ENCODE measurements at regions not wholly inside any gene's neighbourhood (a gene's known extent, or its start where the extent isn't known, plus 50 kb on each side); places are given as distances from the start of the nearest gene placed in this dataset.

DNA sequence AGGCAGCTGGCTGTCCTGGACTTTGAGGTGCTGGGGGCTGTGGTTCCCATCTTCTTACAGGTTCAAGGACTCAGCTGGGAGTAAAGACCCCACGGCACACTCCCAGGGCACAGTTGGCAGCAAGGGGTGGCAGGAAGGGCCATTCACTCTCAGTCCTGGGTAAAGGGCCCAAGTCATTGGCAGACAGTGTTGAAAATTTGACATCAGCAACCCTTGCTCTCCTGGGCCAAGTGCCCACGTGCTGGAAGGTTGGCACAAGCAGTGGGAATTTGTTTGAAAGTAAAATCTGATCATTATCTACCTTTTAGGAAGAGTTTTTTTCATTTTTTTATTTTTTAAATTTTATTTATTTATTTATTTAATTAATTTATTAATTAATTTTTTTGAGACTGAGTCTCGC, 241.6 kb upstream of the MKI67 start:
- no peak for DNase-seq (ENCODE audit: low read depth in 4 of 4, low spot score in 3 of 4)

DNA sequence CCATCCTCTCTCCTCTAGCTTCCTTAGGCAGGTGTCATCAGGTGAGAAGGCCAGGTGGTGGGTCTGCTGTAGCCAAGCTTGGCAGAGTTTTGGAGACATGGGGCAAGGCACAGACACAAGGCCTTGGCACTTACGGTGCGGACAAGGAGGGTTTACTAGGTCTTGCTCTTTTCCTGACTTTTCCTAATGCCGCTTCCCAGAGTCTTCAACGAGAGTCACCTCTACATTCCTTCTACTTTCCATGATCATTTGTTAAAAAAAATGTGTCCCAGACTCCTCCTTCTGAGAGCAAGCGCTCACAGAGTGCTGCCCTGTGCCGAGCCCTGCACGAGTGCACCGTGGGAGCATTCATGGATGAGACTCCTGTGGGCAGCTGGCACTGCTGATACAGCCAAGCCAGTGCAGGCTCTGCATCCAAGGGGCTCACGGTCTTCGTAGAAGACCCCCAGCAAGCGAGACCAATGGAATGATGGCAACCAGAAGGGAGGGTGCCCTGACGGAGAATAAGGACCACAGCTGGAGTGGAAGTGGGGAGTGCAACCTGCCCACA, 243.0 kb upstream of the MKI67 start:
- no peak for DNase-seq (ENCODE audit: low read depth in 4 of 4, low spot score in 3 of 4)

DNA sequence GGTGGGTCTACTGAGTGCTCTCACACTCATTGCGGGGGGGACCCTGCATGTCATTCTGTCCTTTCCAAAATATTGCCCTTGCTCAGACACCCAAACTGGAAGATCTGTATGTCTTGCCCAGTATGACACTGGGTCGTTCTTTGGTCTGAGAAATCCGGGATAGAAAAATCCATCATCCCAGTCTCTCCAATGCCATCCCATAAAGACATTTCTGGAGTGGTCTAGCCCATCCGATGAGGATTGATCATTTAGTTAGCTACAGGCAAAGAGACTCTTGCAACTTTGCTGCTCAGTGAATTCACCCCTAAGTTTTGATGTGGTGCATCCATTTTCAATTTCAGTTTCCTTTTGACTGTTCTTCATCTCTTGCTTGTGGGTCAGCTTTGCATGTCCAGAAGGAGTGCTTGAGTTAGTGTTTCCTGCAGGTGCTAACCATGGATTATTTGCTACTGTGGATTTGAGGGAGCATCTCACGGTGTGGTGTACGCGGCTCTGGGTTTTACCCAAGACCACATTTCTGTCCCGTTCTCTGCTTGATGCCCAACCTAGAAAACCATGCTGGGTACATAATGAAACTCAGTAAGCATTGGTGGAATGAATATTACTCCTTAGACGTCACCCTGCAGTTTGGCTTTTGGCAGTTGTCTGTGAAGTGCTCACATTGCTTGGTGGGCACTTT, 247.0 kb upstream of the MKI67 start:
- DNase-seq (ENCODE audit: low read depth in 4 of 4, low spot score in 3 of 4), result no peak

DNA sequence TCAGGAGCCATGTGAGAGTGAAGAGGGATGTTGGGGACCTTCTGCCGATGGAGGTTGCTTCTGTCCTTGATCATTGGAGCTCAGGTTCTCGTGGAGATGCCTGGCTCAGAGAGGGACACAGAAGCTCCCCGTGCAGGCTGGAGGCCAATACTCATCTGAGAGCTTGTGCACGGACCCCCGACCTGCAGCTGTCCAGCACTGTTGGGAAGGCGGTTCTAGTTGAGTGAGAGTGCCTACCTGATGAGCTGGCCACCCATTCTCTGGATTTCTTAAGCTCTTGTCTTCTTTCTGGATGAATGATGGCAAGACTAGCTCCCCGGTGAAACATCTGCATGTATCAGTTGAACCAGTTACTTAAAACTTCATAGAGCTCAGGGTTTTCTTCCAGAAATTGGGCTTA, 247.6 kb upstream of the MKI67 start:
- DNase-seq (ENCODE audit: low read depth in 4 of 4, low spot score in 3 of 4), result no peak

DNA sequence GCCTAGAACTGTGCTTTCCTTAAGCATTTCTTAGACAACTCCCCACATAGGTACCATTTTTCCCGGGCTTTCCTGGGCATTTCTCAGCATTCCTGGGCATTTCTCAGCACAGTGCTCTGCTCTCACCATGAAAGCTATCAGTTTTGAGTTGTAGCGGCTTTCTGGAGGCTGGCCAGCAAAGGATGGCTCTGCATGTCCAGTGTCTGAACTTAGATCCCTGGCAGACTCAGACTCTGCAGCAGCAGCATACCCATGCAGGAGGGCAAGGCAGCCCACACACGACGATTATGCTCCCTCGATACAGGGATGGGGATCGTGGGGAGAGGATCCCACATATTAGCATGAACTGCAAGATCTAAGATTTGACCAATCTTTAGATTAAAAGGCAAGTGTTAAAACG, 248.9 kb upstream of the MKI67 start:
- no peak for DNase-seq (ENCODE audit: low read depth in 4 of 4, low spot score in 3 of 4)

DNA sequence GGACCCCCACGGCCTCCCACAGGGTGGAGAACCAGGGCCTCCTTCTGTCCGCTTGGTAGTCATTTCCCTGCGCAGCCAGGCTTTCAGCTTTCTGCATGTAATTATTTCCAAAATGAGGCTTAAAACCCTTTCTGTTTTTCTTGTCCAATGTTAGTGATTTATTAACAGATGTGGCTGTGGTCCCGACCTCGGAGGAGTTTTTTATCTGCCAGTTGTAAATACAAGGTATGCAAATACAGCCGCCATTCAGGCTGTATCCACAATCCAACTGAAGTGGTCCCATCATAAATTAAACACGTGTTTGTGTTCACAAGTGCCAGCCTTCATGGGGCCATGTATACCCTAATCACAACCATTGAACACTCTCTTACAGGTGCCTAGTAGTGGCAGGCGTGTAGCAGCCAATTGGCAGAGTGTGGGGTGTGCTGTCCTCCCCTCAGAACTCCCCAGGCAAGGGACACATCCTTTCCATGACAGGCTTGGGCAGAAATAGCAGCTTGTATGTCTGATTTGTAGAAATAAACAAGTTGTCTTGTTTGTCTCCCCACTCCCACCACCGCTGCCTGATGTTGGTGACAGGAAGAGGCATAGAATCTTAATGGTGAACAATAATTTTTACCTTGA, 251.3 kb upstream of the MKI67 start:
- no peak for DNase-seq (ENCODE audit: low read depth in 4 of 4, low spot score in 3 of 4)

DNA sequence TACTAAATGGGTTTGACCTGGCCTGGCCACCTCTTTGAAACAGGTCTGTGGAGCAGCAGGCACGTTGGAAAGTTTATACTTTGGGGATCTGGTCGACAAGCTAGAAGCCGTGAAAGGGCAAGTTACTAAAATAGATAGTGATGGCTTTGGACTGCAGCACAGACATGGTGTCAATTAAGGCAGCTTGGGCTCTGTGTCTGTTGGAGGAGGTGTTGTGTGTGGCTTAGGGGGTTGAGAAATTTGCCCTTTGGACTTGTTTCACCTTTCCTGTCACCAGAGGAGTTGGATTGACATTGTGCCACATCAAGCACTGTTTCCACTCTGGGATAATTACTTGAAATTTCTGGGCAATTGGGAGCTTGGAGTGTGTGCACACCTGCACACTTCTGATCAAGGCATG, 251.8 kb upstream of the MKI67 start:
- no peak for DNase-seq (ENCODE audit: low read depth in 4 of 4, low spot score in 3 of 4)

DNA sequence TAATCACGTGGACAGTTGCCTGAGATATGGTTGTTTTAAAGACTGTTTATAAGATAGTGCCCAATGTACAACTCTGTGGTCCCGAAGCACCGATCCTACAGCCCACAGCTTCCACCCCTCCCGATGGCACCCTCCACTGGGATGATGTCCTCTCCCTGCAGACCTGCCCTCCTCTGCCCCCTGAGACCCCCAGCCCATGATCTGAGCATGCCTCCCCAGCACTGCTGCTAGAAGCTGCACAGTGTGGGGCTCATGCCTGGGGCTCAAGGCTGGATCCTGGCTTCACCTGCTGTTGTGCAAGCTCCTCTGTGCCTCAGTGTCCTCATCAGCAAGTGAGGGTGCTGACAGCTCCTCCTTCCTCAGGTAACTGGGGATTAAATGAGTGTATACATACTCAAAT, 254.7 kb upstream of the MKI67 start:
- DNase-seq (ENCODE audit: low read depth in 4 of 4, low spot score in 3 of 4), result no peak

DNA sequence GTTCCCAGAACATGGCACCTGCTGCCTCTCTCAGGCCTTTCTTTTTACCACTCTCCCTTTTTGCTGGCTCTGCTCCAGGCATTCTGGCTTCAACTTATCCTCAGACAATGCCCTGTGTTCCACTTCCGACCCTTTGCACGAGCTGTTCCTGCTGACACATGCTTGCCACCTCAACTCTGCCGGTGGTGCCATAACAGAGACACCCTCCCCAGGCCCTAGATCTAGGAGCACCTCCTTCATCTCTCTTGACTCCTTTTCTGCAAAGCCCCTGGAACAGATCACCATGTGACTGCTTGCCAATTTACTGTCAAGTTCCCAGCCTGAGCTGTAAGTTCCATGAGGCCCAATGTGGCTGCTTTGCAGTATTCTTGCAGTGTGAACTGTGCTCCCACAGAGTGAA, 256.0 kb upstream of the MKI67 start:
- no peak for DNase-seq (ENCODE audit: low read depth in 4 of 4, low spot score in 3 of 4)

DNA sequence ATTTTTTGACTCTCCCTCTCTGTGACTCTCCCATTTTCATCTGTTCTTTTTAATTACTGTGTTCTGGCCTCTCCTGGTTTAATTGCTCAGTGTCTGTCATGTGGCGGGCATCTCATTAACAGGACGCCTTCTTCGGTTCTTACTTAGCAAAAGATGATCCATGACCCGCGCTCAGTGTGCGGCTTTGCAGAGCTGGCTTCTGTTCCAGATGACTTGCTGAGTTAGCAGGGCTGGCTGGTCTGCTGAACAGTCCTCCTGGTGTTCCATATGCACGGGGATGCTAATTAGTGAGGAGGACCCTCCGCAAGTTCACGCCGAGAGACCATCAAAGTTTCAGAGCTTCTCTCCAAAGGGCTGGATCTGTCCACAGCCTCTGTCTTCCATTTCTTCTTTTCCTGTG, 258.6 kb upstream of the MKI67 start:
- no peak for DNase-seq (ENCODE audit: low read depth in 4 of 4, low spot score in 3 of 4)

DNA sequence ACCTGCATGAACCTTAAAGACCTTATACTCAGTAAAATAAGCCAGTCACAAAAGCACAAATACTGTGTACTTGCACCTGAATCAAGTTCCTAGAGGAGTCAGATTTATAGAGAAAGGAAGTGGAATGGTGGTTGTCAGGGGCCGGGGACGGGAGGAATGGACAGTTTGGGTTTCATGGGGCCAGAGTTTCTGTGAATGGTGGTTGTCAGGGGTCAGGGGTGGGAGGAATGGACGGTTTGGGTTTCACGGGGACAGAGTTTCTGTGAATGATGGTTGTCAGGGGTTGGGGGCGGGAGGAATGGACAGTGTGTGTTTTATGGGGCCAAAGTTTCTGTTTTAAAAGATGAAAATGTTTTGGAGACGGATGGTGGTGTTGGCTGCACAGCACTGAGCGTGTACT, 260.0 kb upstream of the MKI67 start:
- DNase-seq (ENCODE audit: low read depth in 4 of 4, low spot score in 3 of 4), result peak in 2 of 4 donors; percentile 33 to 39

DNA sequence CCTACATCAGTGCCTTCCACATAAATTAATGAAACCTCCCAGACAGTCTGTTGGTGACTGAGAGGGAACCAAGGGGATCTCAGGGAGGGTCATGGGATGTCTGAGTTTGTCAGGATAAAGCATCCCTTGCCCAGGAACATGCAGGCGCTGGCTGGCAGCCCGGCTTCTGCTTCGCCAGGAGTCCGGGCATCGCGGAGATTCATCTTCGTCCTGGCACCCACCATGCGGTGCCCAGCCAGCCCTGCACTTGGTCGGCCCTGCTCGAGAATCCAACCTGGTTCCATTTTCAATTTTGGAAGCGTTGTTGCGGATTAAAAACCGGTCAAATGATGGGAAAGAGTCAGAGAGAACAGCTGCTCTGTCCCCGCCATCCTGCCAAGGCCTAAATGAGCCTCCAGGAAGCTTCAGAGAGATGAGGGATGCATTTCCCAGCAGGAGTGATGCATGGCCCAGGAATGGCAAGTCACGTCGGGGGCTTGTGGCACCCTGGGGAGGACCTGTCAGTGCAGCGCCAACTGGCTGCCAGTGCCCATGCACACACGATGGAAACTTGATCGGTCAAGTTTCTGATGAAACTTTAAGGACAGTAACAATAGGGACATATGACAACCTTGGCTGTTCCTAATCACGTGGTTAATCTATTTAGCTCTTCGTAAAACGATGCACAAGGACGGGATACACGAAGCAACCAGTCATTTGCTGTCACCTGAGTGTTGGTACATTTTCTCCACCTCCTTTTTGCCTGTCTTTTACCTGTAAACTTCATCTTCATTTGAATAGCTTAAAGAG, 260.8 kb upstream of the MKI67 start:
- DNase-seq (ENCODE audit: low read depth in 4 of 4, low spot score in 3 of 4), result no peak

DNA sequence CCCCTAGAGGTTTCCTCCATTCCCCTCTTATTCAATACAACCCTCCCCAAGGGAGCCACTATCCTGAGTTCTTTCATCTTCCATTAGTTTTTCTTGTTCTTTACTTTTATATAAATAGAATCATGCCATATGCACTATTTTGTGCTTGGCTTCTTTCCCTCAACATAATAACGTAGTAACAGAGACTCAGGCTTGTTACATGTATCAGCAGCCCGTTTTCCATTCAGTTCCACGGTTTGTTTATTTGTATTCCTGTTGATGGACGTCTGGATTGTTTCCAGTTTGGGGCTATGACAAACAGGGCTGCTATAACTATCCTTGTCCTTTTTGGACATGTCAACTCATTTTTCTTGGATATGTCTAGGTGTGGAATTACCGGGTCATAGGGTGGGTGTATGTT, 264.4 kb upstream of the MKI67 start:
- DNase-seq (ENCODE audit: low read depth in 4 of 4, low spot score in 3 of 4), result no peak

DNA sequence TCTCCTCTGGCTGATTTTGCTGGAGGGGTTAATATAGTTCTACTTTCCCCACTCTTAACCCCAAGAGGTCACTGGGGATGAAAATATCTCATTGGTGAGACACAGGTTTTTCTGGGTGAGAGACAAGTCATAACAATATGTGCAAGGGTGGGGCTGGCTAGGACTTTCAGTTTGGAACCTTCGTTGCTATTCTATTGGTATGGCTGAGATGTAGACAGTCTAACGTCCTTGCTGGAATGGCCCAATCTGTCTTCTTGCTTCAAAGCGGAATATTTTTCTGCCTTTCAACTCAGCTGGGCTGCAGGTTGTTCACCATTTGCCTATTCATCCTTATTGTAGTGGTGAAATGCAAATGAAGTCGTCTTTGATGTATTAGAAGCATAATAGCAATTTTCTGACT, 267.3 kb upstream of the MKI67 start:
- DNase-seq (ENCODE audit: low read depth in 4 of 4, low spot score in 3 of 4), result no peak

DNA sequence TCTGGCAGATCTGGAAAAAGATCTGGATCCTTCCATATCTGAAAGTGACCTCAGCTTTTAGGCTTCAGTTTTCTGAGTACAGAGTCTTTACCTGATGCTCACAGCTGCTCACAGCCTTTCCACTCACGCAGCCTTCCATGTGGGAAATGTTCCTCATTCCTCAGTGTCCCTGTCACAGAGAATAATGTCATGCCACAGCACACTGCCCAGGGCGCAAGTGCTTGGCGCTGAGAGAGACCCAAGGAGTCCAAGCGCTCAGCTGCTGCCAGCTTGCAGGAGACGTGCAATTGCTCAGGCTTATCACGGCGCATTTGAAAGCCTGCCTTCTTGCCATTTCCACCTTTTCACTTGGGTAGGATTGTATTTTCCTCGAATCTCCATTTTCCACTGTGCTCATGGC, 271.9 kb upstream of the MKI67 start:
- DNase-seq (ENCODE audit: low read depth in 4 of 4, low spot score in 3 of 4), result no peak

DNA sequence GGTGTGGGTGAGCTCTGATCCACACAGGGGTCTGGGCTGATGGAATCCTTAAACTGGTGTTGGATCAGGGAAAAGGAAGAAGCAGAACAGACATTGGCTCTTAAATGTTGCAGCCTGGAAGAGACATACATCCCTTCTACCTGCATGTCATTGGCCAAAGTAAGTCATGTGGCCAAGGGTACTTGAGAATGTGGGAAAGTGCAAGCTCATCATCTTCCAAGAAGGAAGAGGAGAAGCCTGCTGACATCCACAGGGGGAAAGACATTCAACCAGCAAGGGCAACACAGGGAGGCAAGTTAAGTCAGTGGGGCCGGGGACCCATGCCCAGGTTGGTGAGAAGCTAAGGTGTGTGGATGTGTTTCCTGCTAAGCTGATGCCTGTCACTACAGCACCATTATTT, 272.8 kb upstream of the MKI67 start:
- DNase-seq (ENCODE audit: low read depth in 4 of 4, low spot score in 3 of 4), result no peak

DNA sequence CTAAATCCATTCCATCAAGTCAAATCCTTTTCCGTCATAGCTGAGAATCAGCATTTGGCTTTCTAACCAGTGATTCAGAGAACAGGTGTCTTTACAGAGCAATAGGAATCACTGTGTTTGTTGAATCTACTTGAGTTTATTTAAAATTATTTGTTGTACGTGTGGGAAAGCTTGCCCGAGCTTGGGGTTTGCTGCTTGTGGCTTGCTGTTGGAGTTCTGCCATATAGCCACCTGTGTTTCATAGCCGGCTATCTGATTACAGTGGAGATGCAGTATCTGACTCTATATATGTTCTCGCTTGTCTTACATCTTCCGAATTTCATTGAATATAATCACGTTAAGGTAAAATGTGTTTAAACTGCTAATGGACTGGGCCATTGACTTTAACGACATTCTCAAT, 274.3 kb upstream of the MKI67 start:
- no peak for DNase-seq (ENCODE audit: low read depth in 4 of 4, low spot score in 3 of 4)

DNA sequence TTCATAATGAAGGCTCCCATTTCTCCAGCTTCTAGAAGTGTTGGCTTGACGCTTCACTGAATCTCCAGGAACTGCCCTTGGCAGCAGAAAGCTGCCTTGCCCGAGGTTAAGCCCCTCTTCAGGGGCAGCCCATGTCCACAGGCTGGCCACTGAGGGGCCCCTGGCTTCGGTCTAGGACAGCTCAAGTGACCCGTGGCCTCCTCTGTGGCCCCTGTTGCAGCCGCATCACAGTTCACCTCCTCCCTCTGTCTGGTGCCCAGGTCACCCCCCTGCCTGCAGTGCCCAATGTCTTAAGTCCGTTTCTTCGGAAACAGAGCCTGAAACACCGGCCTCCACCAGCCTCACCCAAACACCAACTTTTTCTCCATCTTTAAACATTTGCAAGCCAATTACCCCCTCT, 279.2 kb upstream of the MKI67 start:
- no peak for DNase-seq (ENCODE audit: low read depth in 4 of 4, low spot score in 3 of 4)

DNA sequence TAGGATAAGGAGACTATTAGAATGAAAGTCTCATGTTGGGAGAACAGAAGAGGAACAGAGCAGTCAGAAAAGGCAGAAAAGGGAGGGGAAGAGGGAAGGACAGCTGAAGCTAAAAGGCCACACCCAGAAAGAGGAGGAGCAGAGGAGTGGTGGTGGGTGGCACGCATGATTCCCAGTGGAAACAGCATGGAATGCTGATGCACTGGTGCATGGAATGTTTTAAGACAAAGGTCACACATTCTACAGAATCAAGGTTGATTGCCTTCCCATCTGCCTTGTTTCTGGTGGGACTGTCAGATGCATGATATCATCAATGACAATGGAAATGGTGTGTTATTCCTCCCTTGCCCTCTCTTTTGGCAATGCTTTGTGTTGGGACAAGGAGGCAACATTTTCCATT, 285.4 kb upstream of the MKI67 start:
- DNase-seq (ENCODE audit: low read depth in 4 of 4, low spot score in 3 of 4), result no peak

DNA sequence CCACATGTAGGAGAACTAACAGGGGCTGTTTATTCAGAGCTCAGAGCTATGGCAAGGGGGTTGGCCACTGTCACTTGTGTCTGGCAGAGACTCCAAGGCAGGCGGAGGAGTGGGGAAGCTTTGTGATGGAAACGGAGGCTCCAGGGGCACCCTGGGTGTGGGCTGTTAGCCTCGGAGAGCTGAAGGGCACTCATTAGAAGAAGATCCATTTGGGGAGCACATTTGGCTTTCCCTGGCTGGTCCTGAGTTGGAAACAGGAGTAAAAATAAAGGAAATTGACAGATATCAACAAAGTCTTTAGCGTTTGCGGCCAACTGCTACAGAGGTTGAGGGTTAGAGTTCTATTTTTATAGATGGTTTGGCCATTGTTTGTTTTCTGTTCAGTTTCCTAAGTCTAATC, 288.3 kb upstream of the MKI67 start:
- DNase-seq (ENCODE audit: low read depth in 4 of 4, low spot score in 3 of 4), result no peak

DNA sequence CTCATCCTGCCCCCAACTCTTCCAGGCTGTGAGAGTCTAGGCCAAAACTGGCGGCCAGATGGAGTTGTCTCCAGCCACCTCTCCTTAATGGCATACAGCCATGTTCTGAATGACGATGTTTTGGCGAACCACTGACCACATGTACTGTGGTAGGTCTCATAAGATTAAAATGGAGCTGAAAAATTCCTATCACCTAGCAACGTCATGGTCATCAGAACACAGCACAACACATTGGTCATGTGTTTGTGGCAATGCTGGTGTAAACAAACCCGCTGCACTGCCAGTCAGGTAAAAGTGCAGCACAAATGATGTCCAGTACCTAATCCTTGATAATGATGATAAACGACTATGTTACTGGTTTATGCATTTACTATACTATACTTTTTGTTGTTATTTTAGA, 290.0 kb upstream of the MKI67 start:
- no peak for DNase-seq (ENCODE audit: low read depth in 4 of 4, low spot score in 3 of 4)

DNA sequence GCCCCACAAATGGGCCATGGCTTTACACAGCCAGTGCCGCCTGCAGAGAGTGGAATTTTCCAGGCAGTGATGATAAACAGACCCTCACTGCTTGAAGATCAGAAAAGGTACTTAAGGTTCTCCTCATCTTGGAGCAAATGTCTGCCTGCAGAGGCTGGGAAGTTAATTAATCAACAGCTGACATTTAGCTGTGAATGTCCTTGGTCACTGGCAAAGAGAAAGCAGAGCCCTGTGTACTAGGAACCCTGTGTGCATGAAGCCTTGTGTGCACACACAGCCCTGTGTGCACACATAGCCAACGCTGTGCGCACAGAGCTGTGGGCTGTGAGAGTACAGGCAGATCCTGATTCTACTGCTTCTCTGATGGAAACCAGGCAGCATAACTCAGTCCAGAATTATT, 291.6 kb upstream of the MKI67 start:
- no peak for DNase-seq (ENCODE audit: low read depth in 4 of 4, low spot score in 3 of 4)

All from right renal pelvis (tissue), 4 donors.